GM08714 (cell line): ENCODE measurements at regions not wholly inside any gene's neighbourhood (a gene's known extent, or its start where the extent isn't known, plus 50 kb on each side); places are given as distances from the start of the nearest gene placed in this dataset.
A peak's percentile ranks its signal among the peaks of the same experiment; 100 is the strongest.

Experiments used
- H3K4me3 ChIP-seq: fragments of 200-500 bp; sonication (Bioruptor generic); 2 replicates; pipeline ENCODE4 v1.5.1; 2014; ENCODE audit warnings: mild to moderate bottlenecking, low read length, inconsistent platforms
- ZNF274 ChIP-seq: IDR thresholded peaks from 2 replicates; pipeline ENCODE4 v1.6.1; 2012; ENCODE audit warnings: mild to moderate bottlenecking, low read depth, low read length

- peak overlapping the region; percentile 46; the same call in 1 of the 2 replicates for H3K4me3 ChIP-seq
- TF ChIP-seq ZNF274 = no peak
Measured at GRCh38 chrX:109830704-109831206, 97.7 kb upstream of the ACSL4 start.

GRCh38 chrX:109831326-109831985, 98.4 kb upstream of the ACSL4 start:
- no peak for TF ChIP-seq ZNF274
- H3K4me3 ChIP-seq = no peak overlapping the region

GRCh38 chrX:109839694-109840567, 106.9 kb upstream of the ACSL4 start:
- TF ChIP-seq ZNF274 = no peak
- H3K4me3 ChIP-seq = no peak overlapping the region

DNA sequence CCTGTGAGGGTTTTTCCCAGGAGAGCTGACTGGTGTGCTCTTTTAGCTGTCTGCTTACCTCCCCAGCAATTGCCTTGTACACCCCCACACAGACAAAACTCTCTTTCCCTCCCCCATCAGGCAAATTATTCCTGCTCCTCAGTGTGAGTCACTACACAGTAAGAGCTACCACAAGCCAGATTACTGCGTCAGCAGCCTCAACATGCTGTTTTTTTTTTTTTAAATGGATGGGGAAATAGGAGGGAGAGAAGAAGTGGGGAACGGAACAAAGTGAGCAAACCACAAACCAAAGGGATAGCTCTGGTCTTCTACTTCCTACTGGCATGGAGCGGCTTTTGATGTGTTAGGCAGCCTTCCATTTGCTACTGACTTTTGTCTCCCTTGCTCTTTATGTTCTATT, 107.5 kb upstream of the ACSL4 start:
- TF ChIP-seq ZNF274 = no peak
- H3K4me3 ChIP-seq = no peak overlapping the region

GRCh38 chrX:109841257-109841656, 108.2 kb upstream of the ACSL4 start:
- TF ChIP-seq ZNF274 = no peak

GRCh38 chrX:109841869-109842579, 109.0 kb upstream of the ACSL4 start:
- no peak for TF ChIP-seq ZNF274
- no peak overlapping the region for H3K4me3 ChIP-seq

More at GRCh38 chrX:109841257-109841656, 108.2 kb upstream of the ACSL4 start:
- no peak overlapping the region for H3K4me3 ChIP-seq

GRCh38 chrX:109842611-109843010, 109.6 kb upstream of the ACSL4 start:
- no peak overlapping the region for H3K4me3 ChIP-seq
- no peak for TF ChIP-seq ZNF274

DNA sequence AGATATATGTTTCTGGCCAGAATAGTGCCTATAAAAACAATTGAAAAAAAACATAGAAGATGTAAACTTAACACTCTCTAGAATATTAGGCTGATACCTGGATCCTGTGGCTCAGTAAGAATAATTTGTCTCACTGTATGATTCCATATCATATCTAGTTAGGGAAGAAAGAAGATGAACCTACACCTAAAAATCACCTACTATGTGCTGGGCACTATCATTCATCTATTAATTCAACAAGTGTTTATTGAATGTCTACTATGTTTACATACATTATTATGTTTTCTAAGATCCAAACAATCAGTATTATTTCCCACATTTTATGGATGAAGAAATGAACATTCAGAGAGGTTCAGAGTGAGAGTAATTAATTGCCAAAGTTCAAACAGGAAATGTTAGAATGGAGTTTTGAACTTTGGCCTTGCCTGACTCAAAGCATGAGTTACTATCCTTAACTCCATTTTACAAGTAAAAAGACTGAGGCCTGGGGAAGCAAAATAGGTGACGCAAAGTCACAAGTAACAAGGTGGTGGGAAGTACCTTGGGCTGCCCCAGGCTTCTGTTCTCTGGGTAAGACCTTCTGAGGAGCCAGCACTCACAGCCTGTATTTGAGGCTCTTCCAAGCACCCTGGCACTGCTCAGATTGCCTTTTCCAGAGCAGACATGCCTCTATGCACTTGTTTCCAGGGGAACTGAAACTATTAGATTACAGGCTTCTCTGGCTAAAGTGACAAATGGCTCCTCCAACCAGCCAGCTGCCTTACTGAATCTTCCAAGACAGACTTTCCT, 111.1 kb upstream of the ACSL4 start:
- H3K4me3 ChIP-seq = no peak overlapping the region
- no peak for TF ChIP-seq ZNF274

- TF ChIP-seq ZNF274 = no peak
- H3K4me3 ChIP-seq = no peak overlapping the region
Measured at GRCh38 chrX:109844986-109845385, 111.9 kb upstream of the ACSL4 start.

DNA sequence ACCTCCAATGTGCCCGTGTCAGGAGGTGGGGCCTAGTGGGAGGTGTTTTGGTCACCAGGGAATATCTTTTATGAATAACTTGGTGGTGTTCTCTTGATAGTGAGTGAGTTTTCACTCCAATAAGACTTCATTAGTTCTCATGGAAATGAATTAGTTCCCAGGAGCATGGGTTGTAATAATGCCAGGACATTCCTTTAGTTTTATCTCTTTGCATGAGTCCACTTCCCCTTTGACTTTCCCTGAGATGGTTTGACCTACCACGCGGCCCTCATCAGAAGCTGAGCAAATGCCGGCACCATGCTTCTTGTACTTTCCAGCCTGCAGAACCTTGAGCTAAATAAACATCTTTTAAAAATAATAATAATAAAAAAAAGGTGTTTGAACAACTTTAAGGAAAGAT, 112.9 kb upstream of the ACSL4 start:
- TF ChIP-seq ZNF274 = no peak
- no peak overlapping the region for H3K4me3 ChIP-seq

DNA sequence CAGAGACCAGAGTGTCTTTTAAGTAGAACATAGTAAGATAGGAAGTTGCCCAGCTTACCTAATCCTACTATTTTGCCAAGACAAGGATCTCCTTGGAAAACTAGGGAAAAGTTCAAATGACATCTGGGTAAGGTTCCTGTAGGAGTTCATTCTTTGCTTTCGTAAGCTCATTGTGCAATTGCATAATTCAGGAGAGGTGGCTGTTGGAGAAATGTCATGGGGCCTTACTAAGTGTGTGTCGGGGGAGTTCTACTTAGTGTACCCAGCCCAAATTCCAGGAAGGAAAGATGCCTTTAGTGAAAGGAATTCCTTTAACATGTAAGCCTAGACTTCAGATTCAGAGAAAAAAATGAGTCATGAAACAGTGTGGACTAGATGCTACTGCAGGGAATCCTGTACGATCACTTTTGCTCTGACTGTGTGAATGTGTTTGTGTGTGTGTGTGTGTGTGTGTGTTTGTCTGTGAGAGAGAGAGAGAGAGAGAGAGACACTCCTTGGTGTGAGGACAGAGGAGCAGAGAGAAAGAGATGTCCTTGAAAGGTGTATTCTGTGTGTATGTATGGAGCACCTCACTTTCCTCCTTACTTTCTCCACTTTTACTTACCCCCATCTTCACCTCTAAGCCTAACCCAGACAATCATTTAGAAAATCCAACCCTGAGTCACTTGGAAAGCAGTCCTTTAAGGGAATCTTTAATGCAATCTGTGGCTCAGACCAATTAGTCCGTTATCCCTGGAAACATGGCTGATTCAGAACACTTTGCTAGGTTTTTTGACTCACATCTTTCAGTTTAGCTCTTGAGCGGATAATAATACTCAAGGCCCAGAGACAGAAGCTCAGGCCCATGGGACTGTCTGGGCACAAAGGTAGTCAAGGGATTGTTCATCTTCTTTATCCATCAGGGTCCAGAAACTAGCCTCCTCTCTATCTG, 114.5 kb upstream of the ACSL4 start:
- TF ChIP-seq ZNF274 = no peak

GRCh38 chrX:109848461-109849050, 115.5 kb upstream of the ACSL4 start:
- H3K4me3 ChIP-seq = no peak overlapping the region

More for the DNA sequence above, 114.5 kb upstream of the ACSL4 start:
- no peak overlapping the region for H3K4me3 ChIP-seq

More at GRCh38 chrX:109848461-109849050, 115.5 kb upstream of the ACSL4 start:
- no peak for TF ChIP-seq ZNF274
